Esophagus squamous epithelium (tissue), 5 donors: ENCODE measurements at regions not wholly inside any gene's neighbourhood (a gene's known extent, or its start where the extent isn't known, plus 50 kb on each side); places are given as distances from the start of the nearest gene placed in this dataset.

Source experiments
- DNase-seq: peaks from one replicate; lab custom pipeline; 2025; lab: John Stamatoyannopoulos, UW
- H3K27ac ChIP-seq, 4 donors: fragments of 200-600 bp; sonication (generic); one replicate each; pipeline ENCODE4 v1.5.1; 2016 to 2019; ENCODE audit warnings: mild to moderate bottlenecking in 1 of 4
- H3K27me3 ChIP-seq, 4 donors: fragments of 200-600 bp; sonication (generic); 1 replicate in 3 of 4; 2 replicates in 1 of 4; pipeline versions ENCODE4 v1.5.1 to v1.6.0; 2017 to 2021; ENCODE audit warnings: antibody characterized with exemption in 1 of 4
- H3K36me3 ChIP-seq, 3 donors: fragments of 200-600 bp; sonication (generic); one replicate each; pipeline ENCODE4 v1.5.1; 2016 to 2019
- H3K4me1 ChIP-seq, 3 donors: fragments of 200-600 bp; sonication (generic); one replicate each; pipeline ENCODE4 v1.5.1; 2017 to 2019
- H3K4me3 ChIP-seq, 4 donors: fragments of 200-600 bp; sonication (generic); 1 replicate in 3 of 4; 2 replicates in 1 of 4; pipeline ENCODE4 v1.5.1; 2016 to 2019; ENCODE audit warnings: mild to moderate bottlenecking in 2 of 4, moderate library complexity in 1 of 4
- H3K9me3 ChIP-seq, 3 donors: fragments of 200-600 bp; sonication (generic); one replicate each; pipeline ENCODE4 v1.5.1; 2016 to 2019
- CTCF ChIP-seq, 6 experiments: fragments of 450-650 bp in 4 of 6; fragments of 200-600 bp in 2 of 6; sonication (generic) in 2 of 6; IDR thresholded peaks; one replicate each; pipeline ENCODE4 v1.5.1; 2016 to 2019; ENCODE audit warnings: antibody characterized with exemption in 6 of 6, mild to moderate bottlenecking in 4 of 6, moderate library complexity in 4 of 6
- POLR2A ChIP-seq, 4 donors: fragments of 450-650 bp; IDR thresholded peaks; one replicate each; pipeline ENCODE4 v1.6.1; 2017; ENCODE audit warnings: antibody characterized with exemption in 4 of 4, mild to moderate bottlenecking in 4 of 4, moderate library complexity in 3 of 4
- WGBS, 2 donors: methylation state at CpG; one replicate each; pipeline ENCODE4 v1.1.5; 2018; 5-methylcytosine and 5-hydroxymethylcytosine counted together
- intact Hi-C: fragments of 100-400 bp; cut with DNase I; formaldehyde crosslinking; loops from one replicate; pipeline ENCODE4 v1.15.0; 2022
- donor health status: DM: yes; HTN: yes; CAD: no.

- DNase-seq = no peak
- no peaks in the 10 kb centered on the region for H3K9me3 ChIP-seq
- 73 to 80% methylated on average over 3 of the region's 3 CpGs for WGBS, 2 donors
- H3K36me3 ChIP-seq = no peaks in the 10 kb centered on the region
- H3K27me3 ChIP-seq = no peaks in the 10 kb centered on the region
- intact Hi-C loops = no loop called here
- H3K27ac ChIP-seq = no peak overlapping the region
- no peaks in the 10 kb centered on the region for H3K4me1 ChIP-seq
- no peak overlapping the region for H3K4me3 ChIP-seq
- TF ChIP-seq CTCF (IDR thresholded peaks at IDR 0.05) = no peak
These were observed 165.1 kb upstream of the NABP1 start for GRCh38 chr2:191512874-191513273.

- intact Hi-C loops = no loop called here
- WGBS, 2 donors = 54 to 73% methylated on average over 3 of the region's 4 CpGs
- H3K4me1 ChIP-seq = no peaks in the 10 kb centered on the region
- H3K27ac ChIP-seq = no peak overlapping the region
- no peaks in the 10 kb centered on the region for H3K9me3 ChIP-seq
- no peak for DNase-seq
- no peak overlapping the region for H3K4me3 ChIP-seq
- TF ChIP-seq CTCF (IDR thresholded peaks at IDR 0.05) (no peak), POLR2A (IDR thresholded peaks at IDR 0.05) (no peak)
- H3K27me3 ChIP-seq = no peaks in the 10 kb centered on the region
- H3K36me3 ChIP-seq = no peaks in the 10 kb centered on the region
These were observed 163.3 kb upstream of the NABP1 start for GRCh38 chr2:191514613-191515012.

- Histone ChIP-seq H3K27me3 (no peaks in the 10 kb centered on the region), H3K36me3 (no peaks in the 10 kb centered on the region), H3K4me1 (no peaks in the 10 kb centered on the region), H3K9me3 (no peaks in the 10 kb centered on the region), H3K27ac (no peak overlapping the region), H3K4me3 (no peak overlapping the region)
- no peak for DNase-seq
- TF ChIP-seq CTCF (IDR thresholded peaks at IDR 0.05) (no peak), POLR2A (IDR thresholded peaks at IDR 0.05) (no peak)
- WGBS, 2 donors = 67 to 71% methylated on average over 3 of the region's 3 CpGs
- intact Hi-C loops = no loop called here
These were observed 162.4 kb upstream of the NABP1 start for GRCh38 chr2:191515551-191515950.

- Histone ChIP-seq H3K36me3 (no peaks in the 10 kb centered on the region), H3K27me3 (no peaks in the 10 kb centered on the region), H3K4me3 (no peak overlapping the region), H3K9me3 (no peaks in the 10 kb centered on the region), H3K27ac (no peak overlapping the region), H3K4me1 (no peaks in the 10 kb centered on the region)
- no peak for TF ChIP-seq POLR2A (IDR thresholded peaks at IDR 0.05)
- TF ChIP-seq CTCF (IDR thresholded peaks at IDR 0.05) = no peak
- intact Hi-C loops = no loop called here
- DNase-seq = no peak
- 60 to 77% methylated on average over 4 of the region's 4 CpGs for WGBS, 2 donors
These were observed 161.7 kb upstream of the NABP1 start for GRCh38 chr2:191516260-191516659.

GRCh38 chr2:191521608-191522208, 156.2 kb upstream of the NABP1 start:
- no peaks in the 10 kb centered on the region for H3K36me3 ChIP-seq
- peak; percentile 30 to 91 (median 76) for TF ChIP-seq CTCF (IDR thresholded peaks at IDR 0.05)
- TF ChIP-seq POLR2A (IDR thresholded peaks at IDR 0.05) = no peak
- H3K9me3 ChIP-seq = no peaks in the 10 kb centered on the region
- intact Hi-C loops = no loop called here
- no peak for DNase-seq
- 29 to 36% methylated on average over 1 of the region's 1 CpG for WGBS, 2 donors
- H3K27ac ChIP-seq = no peak overlapping the region
- H3K4me3 ChIP-seq = no peak overlapping the region
- H3K27me3 ChIP-seq = no peaks in the 10 kb centered on the region
- H3K4me1 ChIP-seq = no peaks in the 10 kb centered on the region
